ENCODE measurements at regions not wholly inside any gene's neighbourhood (a gene's known extent, or its start where the extent isn't known, plus 50 kb on each side); places are given as distances from the start of the nearest gene placed in this dataset.

- Histone ChIP-seq H3K9me3 (ENCODE audit: low read length) (no peaks in the 10 kb centered on the region), H3F3A (ENCODE audit: low read length, unreplicated experiment) (no peaks in the 10 kb centered on the region), H3K4me2 (ENCODE audit: low read length) (no peak overlapping the region), H4K20me1 (ENCODE audit: low read length) (no peaks in the 10 kb centered on the region), H3K9ac (ENCODE audit: low read length) (no peak overlapping the region), H3K79me2 (ENCODE audit: low read length) (no peaks in the 10 kb centered on the region), H2AFZ (ENCODE audit: low read length) (no peak overlapping the region), H3K27me3 (ENCODE audit: low read length) (no peaks in the 10 kb centered on the region), H3K9me2 (replicated peaks; ENCODE audit: low read length) (no peaks in the 10 kb centered on the region), H3K36me3 (ENCODE audit: low read depth, low read length) (no peaks in the 10 kb centered on the region), H3K27ac (ENCODE audit: low read length) (no peak overlapping the region), H3K4me1 (ENCODE audit: insufficient read depth, low read length) (no peaks in the 10 kb centered on the region), H3K4me3 (ENCODE audit: low read length) (no peak overlapping the region)
- DNase-seq (no peak), ATAC-seq (no peak)
- no peak for TF ChIP-seq EZH2 (IDR thresholded peaks at IDR 0.05; ENCODE audit: low read length, unreplicated experiment)
- no peak for TF ChIP-seq CTCF (conservative IDR thresholded peaks at IDR 0.05; ENCODE audit: low read depth, low read length)
- TF ChIP-seq EZH2phosphoT487 (IDR thresholded peaks at IDR 0.05; ENCODE audit: borderline replicate concordance, low read length), result no peak
- ChIA-PET POLR2A (ENCODE audit: unreplicated experiment) (no interaction called here), CTCF (no interaction called here)
- intact Hi-C loops (cut with micrococcal nuclease), result no loop called here
- no TSS peak for BruUV-seq (replicated peaks)
Observed at GRCh38 chr4:14359991-14360390, 642.3 kb upstream of the CPEB2 start.

- intact Hi-C loops (cut with micrococcal nuclease), result no loop called here
- no peaks in the 10 kb centered on the region for H3K4me1 ChIP-seq (ENCODE audit: insufficient read depth, low read length)
- TF ChIP-seq CTCF (conservative IDR thresholded peaks at IDR 0.05; ENCODE audit: low read depth, low read length) (no peak), EZH2phosphoT487 (IDR thresholded peaks at IDR 0.05; ENCODE audit: borderline replicate concordance, low read length) (no peak), EZH2 (IDR thresholded peaks at IDR 0.05; ENCODE audit: low read length, unreplicated experiment) (no peak)
- no peak for DNase-seq
- no peaks in the 10 kb centered on the region for H3K79me2 ChIP-seq (ENCODE audit: low read length)
- no peaks in the 10 kb centered on the region for H3K9me2 ChIP-seq (replicated peaks; ENCODE audit: low read length)
- H3K9ac ChIP-seq (ENCODE audit: low read length), result no peak overlapping the region
- no peak overlapping the region for H3K4me3 ChIP-seq (ENCODE audit: low read length)
- POLR2A ChIA-PET (ENCODE audit: unreplicated experiment), result no interaction called here
- CTCF ChIA-PET, result no interaction called here
- H3K27me3 ChIP-seq (ENCODE audit: low read length), result no peaks in the 10 kb centered on the region
- no peaks in the 10 kb centered on the region for H3K9me3 ChIP-seq (ENCODE audit: low read length)
- H2AFZ ChIP-seq (ENCODE audit: low read length), result no peak overlapping the region
- H3K4me2 ChIP-seq (ENCODE audit: low read length), result no peak overlapping the region
- no peak for ATAC-seq
- no peaks in the 10 kb centered on the region for H4K20me1 ChIP-seq (ENCODE audit: low read length)
- no peaks in the 10 kb centered on the region for H3K36me3 ChIP-seq (ENCODE audit: low read depth, low read length)
- no peaks in the 10 kb centered on the region for H3F3A ChIP-seq (ENCODE audit: low read length, unreplicated experiment)
- no peak overlapping the region for H3K27ac ChIP-seq (ENCODE audit: low read length)
- no TSS peak for BruUV-seq (replicated peaks)
Observed at GRCh38 chr4:14361084-14361483, 641.2 kb upstream of the CPEB2 start.

- POLR2A ChIA-PET (ENCODE audit: unreplicated experiment), result no interaction called here
- intact Hi-C loops (cut with micrococcal nuclease), result no loop called here
Observed at GRCh38 chr4:14362385-14362784, 639.9 kb upstream of the CPEB2 start.

More at GRCh38 chr4:14362385-14362784, 639.9 kb upstream of the CPEB2 start:
- Histone ChIP-seq H3K36me3 (ENCODE audit: low read depth, low read length) (no peaks in the 10 kb centered on the region), H3K27me3 (ENCODE audit: low read length) (no peaks in the 10 kb centered on the region), H3K9me3 (ENCODE audit: low read length) (no peaks in the 10 kb centered on the region), H3F3A (ENCODE audit: low read length, unreplicated experiment) (no peaks in the 10 kb centered on the region), H3K79me2 (ENCODE audit: low read length) (no peaks in the 10 kb centered on the region), H3K4me2 (ENCODE audit: low read length) (no peak overlapping the region), H3K27ac (ENCODE audit: low read length) (no peak overlapping the region), H3K9ac (ENCODE audit: low read length) (no peak overlapping the region), H4K20me1 (ENCODE audit: low read length) (no peaks in the 10 kb centered on the region), H3K9me2 (replicated peaks; ENCODE audit: low read length) (no peaks in the 10 kb centered on the region), H3K4me1 (ENCODE audit: insufficient read depth, low read length) (no peaks in the 10 kb centered on the region), H3K4me3 (ENCODE audit: low read length) (no peak overlapping the region), H2AFZ (ENCODE audit: low read length) (no peak overlapping the region)
- CTCF ChIA-PET, result no interaction called here
- TF ChIP-seq CTCF (conservative IDR thresholded peaks at IDR 0.05; ENCODE audit: low read depth, low read length), result no peak
- no TSS peak for BruUV-seq (replicated peaks)
- DNase-seq, result no peak
- no peak for ATAC-seq
